ENCODE measurements at regions not wholly inside any gene's neighbourhood (a gene's known extent, or its start where the extent isn't known, plus 50 kb on each side); places are given as distances from the start of the nearest gene placed in this dataset.

GRCh38 chr21:16366207-16366606 lies 636.4 kb downstream of the USP25 start:
- no peaks in the 10 kb centered on the region for H3K4me1 ChIP-seq
- H3K27me3 ChIP-seq = no peaks in the 10 kb centered on the region
- ATAC-seq = no peak
- H3K9me3 ChIP-seq = no peaks in the 10 kb centered on the region
- no peak overlapping the region for H3K4me3 ChIP-seq
- no peaks in the 10 kb centered on the region for H3K36me3 ChIP-seq
- DNase-seq = no peak
- H3K27ac ChIP-seq = no peak overlapping the region
- TF ChIP-seq CTCF (IDR thresholded peaks at IDR 0.05) = no peak
- intact Hi-C loops (cut with DNase I) = no loop called here

- no peak for TF ChIP-seq CTCF (IDR thresholded peaks at IDR 0.05)
- Histone ChIP-seq H3K27me3 (no peaks in the 10 kb centered on the region), H3K27ac (no peak overlapping the region), H3K9me3 (no peaks in the 10 kb centered on the region), H3K4me3 (no peak overlapping the region), H3K36me3 (no peaks in the 10 kb centered on the region), H3K4me1 (no peaks in the 10 kb centered on the region)
- no peak for ATAC-seq
- intact Hi-C loops (cut with DNase I) = no loop called here
- no peak for DNase-seq
Measured at GRCh38 chr21:16367079-16367478, 637.3 kb downstream of the USP25 start.

- Histone ChIP-seq H3K4me1 (no peaks in the 10 kb centered on the region), H3K9me3 (no peaks in the 10 kb centered on the region), H3K27me3 (no peaks in the 10 kb centered on the region), H3K4me3 (no peak overlapping the region), H3K27ac (no peak overlapping the region), H3K36me3 (no peaks in the 10 kb centered on the region)
- no peak for DNase-seq
- no peak for TF ChIP-seq CTCF (IDR thresholded peaks at IDR 0.05)
- intact Hi-C loops (cut with DNase I) = no loop called here
- ATAC-seq = no peak
Measured at GRCh38 chr21:16370186-16370585, 640.4 kb downstream of the USP25 start.

GRCh38 chr21:16372586-16372985 lies 642.8 kb downstream of the USP25 start:
- no peak for DNase-seq
- no peak for TF ChIP-seq CTCF (IDR thresholded peaks at IDR 0.05)
- Histone ChIP-seq H3K9me3 (no peaks in the 10 kb centered on the region), H3K27ac (no peak overlapping the region), H3K36me3 (no peaks in the 10 kb centered on the region), H3K4me3 (no peak overlapping the region), H3K27me3 (no peaks in the 10 kb centered on the region), H3K4me1 (no peaks in the 10 kb centered on the region)
- ATAC-seq = no peak
- intact Hi-C loops (cut with DNase I) = no loop called here

- Histone ChIP-seq H3K4me3 (no peak overlapping the region), H3K27me3 (no peaks in the 10 kb centered on the region), H3K4me1 (peaks cover 4% of the 10 kb centered on the region), H3K27ac (no peak overlapping the region), H3K36me3 (no peaks in the 10 kb centered on the region), H3K9me3 (no peaks in the 10 kb centered on the region)
- DNase-seq = no peak
- no peak for ATAC-seq
- no peak for TF ChIP-seq CTCF (IDR thresholded peaks at IDR 0.05)
- intact Hi-C loops (cut with DNase I) = no loop called here
Measured at GRCh38 chr21:16376673-16377072, 646.9 kb downstream of the USP25 start.

GRCh38 chr21:16377120-16377658 lies 647.4 kb downstream of the USP25 start:
- no peak for TF ChIP-seq CTCF (IDR thresholded peaks at IDR 0.05)
- no peak for DNase-seq
- no peak overlapping the region for H3K27ac ChIP-seq
- peaks cover 4% of the 10 kb centered on the region for H3K4me1 ChIP-seq
- H3K9me3 ChIP-seq = no peaks in the 10 kb centered on the region
- H3K27me3 ChIP-seq = no peaks in the 10 kb centered on the region
- no peaks in the 10 kb centered on the region for H3K36me3 ChIP-seq
- intact Hi-C loops (cut with DNase I) = no loop called here
- ATAC-seq = no peak
- H3K4me3 ChIP-seq = no peak overlapping the region
